H9 (cell line): ENCODE measurements at regions not wholly inside any gene's neighbourhood (a gene's known extent, or its start where the extent isn't known, plus 50 kb on each side); places are given as distances from the start of the nearest gene placed in this dataset.
"Not testable (repeated sequence)": the region's sequence is repeated elsewhere in the genome, so short reads cannot be mapped to it uniquely, and the experiment has no call there.

ENCODE experiments used
- DNase-seq: peaks from one replicate; pipeline ENCODE4 v3.0.0-alpha.2; 2017
- H2AFZ ChIP-seq: one replicate; pipeline ENCODE4 v1.6.1; 2013; ENCODE audit warnings: mild to moderate bottlenecking, low read length, control low read depth, moderate library complexity
- H2AK5ac ChIP-seq: 2 replicates; pipeline ENCODE4 v1.6.1; 2013; ENCODE audit warnings: low read length, control low read depth, mixed read lengths; ENCODE audit not compliant: insufficient read length
- H2BK120ac ChIP-seq: one replicate; pipeline ENCODE4 v1.6.1; 2013; ENCODE audit warnings: low read depth, mild to moderate bottlenecking, low read length, control low read depth, inconsistent platforms; ENCODE audit not compliant: poor library complexity, severe bottlenecking
- H2BK12ac ChIP-seq: 2 replicates; pipeline ENCODE4 v1.6.1; 2013; ENCODE audit warnings: low read length, control low read depth, mixed read lengths, low read depth; ENCODE audit not compliant: insufficient read length
- H2BK15ac ChIP-seq: 2 replicates; pipeline ENCODE4 v1.6.1; 2013; ENCODE audit warnings: low read depth, low read length, control low read depth
- H2BK20ac ChIP-seq: one replicate; pipeline ENCODE4 v1.6.1; 2013; ENCODE audit warnings: low read depth, mild to moderate bottlenecking, low read length, control low read depth, inconsistent platforms; ENCODE audit not compliant: poor library complexity, severe bottlenecking
- H2BK5ac ChIP-seq: 2 replicates; pipeline ENCODE4 v1.6.1; 2013; ENCODE audit warnings: low read length, control low read depth, mixed read lengths; ENCODE audit not compliant: insufficient read length
- H3K14ac ChIP-seq: 2 replicates; pipeline ENCODE4 v1.6.1; 2013; ENCODE audit warnings: low read length, control low read depth; ENCODE audit not compliant: insufficient read depth
- H3K18ac ChIP-seq: 2 replicates; pipeline ENCODE4 v1.6.1; 2013; ENCODE audit warnings: low read depth, mild to moderate bottlenecking, mixed read lengths, low read length, control low read depth; ENCODE audit not compliant: insufficient read length
- H3K23ac ChIP-seq: 2 replicates; pipeline ENCODE4 v1.6.1; 2013; ENCODE audit warnings: low read length, control low read depth, mixed read lengths, low read depth; ENCODE audit not compliant: insufficient read length
- H3K23me2 ChIP-seq: 2 replicates; pipeline ENCODE4 v1.6.1; 2013; ENCODE audit warnings: low read depth, mild to moderate bottlenecking, mixed read lengths, low read length, control low read depth; ENCODE audit not compliant: insufficient read length, poor library complexity, severe bottlenecking
- H3K27ac ChIP-seq: 2 replicates; pipeline ENCODE4 v1.5.1; 2013; ENCODE audit warnings: low read length, control low read depth, mixed read lengths, low read depth; ENCODE audit not compliant: insufficient read length
- H3K27me3 ChIP-seq: 2 replicates; pipeline ENCODE4 v1.6.1; 2013; ENCODE audit warnings: low read length, control low read depth, inconsistent platforms; ENCODE audit not compliant: insufficient read depth
- H3K4ac ChIP-seq: 2 replicates; pipeline ENCODE4 v1.6.1; 2013; ENCODE audit warnings: low read depth, mild to moderate bottlenecking, control low read depth, inconsistent platforms, low read length, moderate library complexity
- H3K4me1 ChIP-seq: 2 replicates; pipeline ENCODE4 v1.6.1; 2013; ENCODE audit warnings: low read length, control low read depth, inconsistent platforms; ENCODE audit not compliant: insufficient read depth
- H3K4me2 ChIP-seq: 2 replicates; pipeline ENCODE4 v1.6.1; 2013; ENCODE audit warnings: low read length, control low read depth, mixed read lengths; ENCODE audit not compliant: insufficient read length, insufficient read depth
- H3K56ac ChIP-seq: 2 replicates; pipeline ENCODE4 v1.6.1; 2013; ENCODE audit warnings: low read depth, mild to moderate bottlenecking, mixed read lengths, low read length, control low read depth; ENCODE audit not compliant: insufficient read length
- H3K79me1 ChIP-seq: 2 replicates; pipeline ENCODE4 v1.6.1; 2013; ENCODE audit warnings: low read depth, mild to moderate bottlenecking, moderate library complexity, low read length, control low read depth, inconsistent platforms; ENCODE audit not compliant: insufficient read depth, poor library complexity, severe bottlenecking
- H3K79me2 ChIP-seq: 2 replicates; pipeline ENCODE4 v1.6.1; 2013; ENCODE audit warnings: low read length, control low read depth, inconsistent platforms; ENCODE audit not compliant: insufficient read depth
- H3K9ac ChIP-seq: 2 replicates; pipeline ENCODE4 v1.6.1; 2013; ENCODE audit warnings: low read length, control low read depth, mixed read lengths; ENCODE audit not compliant: insufficient read length; ENCODE audit errors: extremely low read depth
- H3K9me3 ChIP-seq: one replicate; pipeline ENCODE4 v1.6.1; 2013; ENCODE audit warnings: low read depth, low read length, inconsistent platforms; ENCODE audit not compliant: control insufficient read depth
- H3T11ph ChIP-seq: one replicate; pipeline ENCODE4 v1.6.1; 2013; ENCODE audit warnings: mild to moderate bottlenecking, low read length, control low read depth, inconsistent platforms
- H4K20me1 ChIP-seq: one replicate; pipeline ENCODE4 v1.6.1; 2013; ENCODE audit not compliant: control insufficient read depth, insufficient read length, insufficient read depth
- H4K5ac ChIP-seq: 2 replicates; pipeline ENCODE4 v1.6.1; 2013; ENCODE audit warnings: low read depth, mild to moderate bottlenecking, mixed read lengths, low read length, control low read depth; ENCODE audit not compliant: insufficient read length
- H4K8ac ChIP-seq: replicated peaks from 2 replicates; pipeline ENCODE4 v1.6.1; 2013; ENCODE audit warnings: low read length, control low read depth, mixed read lengths, low read depth; ENCODE audit not compliant: insufficient read length
- H4K91ac ChIP-seq: 2 replicates; pipeline ENCODE4 v1.6.1; 2013; ENCODE audit warnings: low read depth, mild to moderate bottlenecking, moderate library complexity, mixed read lengths, low read length, control low read depth; ENCODE audit not compliant: insufficient read length
- H3K27ac Mint-ChIP-seq, 3 experiments: 2 replicates in 2 of 3; 3 replicates in 1 of 3; pipeline ENCODE4 v1.8.0; 2020 to 2021; ENCODE audit warnings: mixed read lengths in 3 of 3, mild to moderate bottlenecking in 1 of 3, moderate library complexity in 1 of 3
- H3K27me3 Mint-ChIP-seq: 2 replicates; pipeline ENCODE4 v1.8.0; 2021; ENCODE audit warnings: low read depth, mild to moderate bottlenecking, moderate library complexity, mixed read lengths
- H3K36me3 Mint-ChIP-seq, 3 experiments: 2 replicates in 2 of 3; 3 replicates in 1 of 3; pipeline ENCODE4 v1.8.0; 2020 to 2021; ENCODE audit warnings: low read depth in 3 of 3, mixed read lengths in 3 of 3; ENCODE audit not compliant: insufficient read depth in 1 of 3
- H3K4me1 Mint-ChIP-seq, 2 experiments: 2 replicates each; pipeline ENCODE4 v1.8.0; 2020; ENCODE audit warnings: mixed read lengths in 2 of 2
- H3K4me3 Mint-ChIP-seq, 2 experiments: 2 replicates in 1 of 2; 3 replicates in 1 of 2; pipeline ENCODE4 v1.8.0; 2020 to 2021; ENCODE audit warnings: mild to moderate bottlenecking in 2 of 2, mixed read lengths in 2 of 2, moderate library complexity in 1 of 2
- H3K9me3 Mint-ChIP-seq, 2 experiments: 2 replicates in 1 of 2; 3 replicates in 1 of 2; pipeline ENCODE4 v1.8.0; 2020; ENCODE audit warnings: mild to moderate bottlenecking in 2 of 2, mixed read lengths in 2 of 2, moderate library complexity in 1 of 2
- WGBS: extraction: QIAGEN DNeasy Blood & Tissue Kit; methylation state at CpG from one replicate; pipeline ENCODE4 v1.1.7; 2013; ENCODE audit warnings: missing lambda C conversion rate, low lambda C conversion rate, mixed read lengths; ENCODE audit not compliant: insufficient read length; ENCODE audit errors: extremely low coverage; 5-methylcytosine and 5-hydroxymethylcytosine counted together

GRCh38 chr2:89827829-89828228, 1136.4 kb downstream of the RPIA start:
- not testable (repeated sequence) for H3K14ac ChIP-seq, H3K4me1 Mint-ChIP-seq, H3K27me3 ChIP-seq, H2AFZ ChIP-seq, H3K9ac ChIP-seq, H3K27ac Mint-ChIP-seq, H2BK120ac ChIP-seq, H2BK5ac ChIP-seq, H3K23me2 ChIP-seq, H2BK20ac ChIP-seq, H4K20me1 ChIP-seq, H3K4me1 ChIP-seq, H2AK5ac ChIP-seq, H2BK15ac ChIP-seq, H4K8ac ChIP-seq, DNase-seq, H3K18ac ChIP-seq, H3K79me1 ChIP-seq, H3K4me3 Mint-ChIP-seq, H3K9me3 Mint-ChIP-seq, H3K79me2 ChIP-seq, H4K5ac ChIP-seq, H3K4ac ChIP-seq, H3K9me3 ChIP-seq, H2BK12ac ChIP-seq, H4K91ac ChIP-seq, H3K56ac ChIP-seq, H3K27ac ChIP-seq, H3T11ph ChIP-seq, H3K4me2 ChIP-seq, H3K23ac ChIP-seq
- H3K36me3 Mint-ChIP-seq: peaks cover 29 to 57% (median 49%) of the 10 kb centered on the region in 3 experiments; a peak in 6 of 7 replicates
- H3K27me3 Mint-ChIP-seq: peaks cover 24% of the 10 kb centered on the region
- WGBS: no CpG with 5 or more reads among the region's 2 CpGs

- H3K18ac ChIP-seq, H3K4me2 ChIP-seq, H3K79me1 ChIP-seq, H3K14ac ChIP-seq, H3T11ph ChIP-seq, H4K20me1 ChIP-seq, H2BK120ac ChIP-seq, H2BK12ac ChIP-seq, H2BK5ac ChIP-seq, H2BK15ac ChIP-seq, H3K23me2 ChIP-seq, H3K27me3 ChIP-seq, H3K4me3 Mint-ChIP-seq, H3K79me2 ChIP-seq, H3K27ac ChIP-seq, H3K9me3 ChIP-seq, H2AFZ ChIP-seq, H4K5ac ChIP-seq, H3K23ac ChIP-seq, H3K9me3 Mint-ChIP-seq, H4K8ac ChIP-seq, H4K91ac ChIP-seq, H3K4me1 ChIP-seq, H3K9ac ChIP-seq, H3K4ac ChIP-seq, H3K4me1 Mint-ChIP-seq, H3K27ac Mint-ChIP-seq, H2AK5ac ChIP-seq, H3K56ac ChIP-seq, H2BK20ac ChIP-seq, DNase-seq: not testable (repeated sequence)
- H3K36me3 Mint-ChIP-seq: peaks cover 23 to 53% (median 47%) of the 10 kb centered on the region in 3 experiments
- 100% methylated on average over 3 of the region's 4 CpGs for WGBS
- H3K27me3 Mint-ChIP-seq: peaks cover 24% of the 10 kb centered on the region
Observed at GRCh38 chr2:89828416-89828815, 1136.9 kb downstream of the RPIA start.
